ENCODE measurements at regions not wholly inside any gene's neighbourhood (a gene's known extent, or its start where the extent isn't known, plus 50 kb on each side); places are given as distances from the start of the nearest gene placed in this dataset.
"Not testable (repeated sequence)": the region's sequence is repeated elsewhere in the genome, so short reads cannot be mapped to it uniquely, and the experiment has no call there.

- no peak for ATAC-seq
Observed at GRCh38 chr2:175402571-175402970, 221.1 kb upstream of the ATP5MC3 start.

- ATAC-seq, result no peak
Observed at GRCh38 chr2:175401956-175402469, 220.5 kb upstream of the ATP5MC3 start.

DNA sequence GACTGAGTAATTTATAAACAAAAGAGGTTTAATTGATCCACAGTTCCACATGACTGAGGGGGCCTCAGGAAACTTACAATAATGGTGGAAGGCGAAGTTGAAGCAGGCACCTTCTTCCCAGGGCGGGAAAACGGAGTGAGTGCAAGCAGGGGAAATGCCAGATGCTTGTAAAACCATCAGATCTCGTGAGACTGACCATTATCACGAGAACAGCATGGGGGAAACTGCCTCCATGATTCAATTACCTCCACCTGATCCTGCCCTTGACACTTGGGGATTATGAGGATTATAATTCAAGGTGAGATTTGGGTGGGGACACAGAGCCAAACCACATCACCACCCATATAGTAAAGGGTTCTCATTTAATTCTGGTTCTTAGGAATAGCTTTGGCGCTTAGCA is 219.5 kb upstream of the ATP5MC3 start:
- ATAC-seq, result no peak

GRCh38 chr2:175399326-175399725 is 217.8 kb upstream of the ATP5MC3 start:
- no peak for ATAC-seq

DNA sequence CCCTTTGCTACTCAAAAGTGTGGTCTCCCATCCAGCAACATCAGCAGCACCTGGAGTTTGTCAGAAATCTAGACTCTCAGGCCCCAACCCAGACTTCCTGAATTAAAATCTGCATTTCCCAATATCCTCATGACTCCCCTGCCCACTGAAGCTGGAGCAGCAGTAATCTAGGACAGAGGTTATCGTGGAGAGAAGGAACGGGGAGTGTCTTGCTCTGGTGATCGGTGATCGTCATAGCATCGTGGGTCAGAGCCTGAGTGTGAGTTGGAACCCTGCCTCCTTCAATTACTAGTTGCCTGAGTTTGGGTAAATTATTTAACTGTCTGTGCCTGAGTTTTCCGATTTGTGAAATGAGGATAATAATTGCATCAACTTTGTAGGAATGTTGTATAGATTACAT is 217.3 kb upstream of the ATP5MC3 start:
- no peak for ATAC-seq

DNA sequence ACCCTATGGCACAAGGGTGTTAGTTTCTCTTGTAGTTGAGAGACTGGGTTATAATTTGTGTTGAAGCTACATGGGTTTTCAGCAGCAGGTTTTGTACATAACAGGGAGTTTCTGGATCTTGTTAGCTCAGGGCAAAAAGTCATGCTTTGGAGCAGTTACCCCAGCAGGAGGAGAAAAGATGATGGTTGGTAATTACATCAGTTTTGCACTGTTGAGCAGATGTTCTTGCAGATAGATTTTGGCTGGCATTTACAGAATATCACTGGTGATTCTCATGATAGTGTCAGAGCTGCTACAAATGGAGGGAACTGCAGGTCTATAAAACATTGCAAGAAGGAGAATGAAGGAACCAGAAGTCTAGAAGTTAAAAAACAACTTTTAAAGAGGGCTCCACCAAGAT is 215.2 kb upstream of the ATP5MC3 start:
- no peak for ATAC-seq

GRCh38 chr2:175393851-175394250 is 212.3 kb upstream of the ATP5MC3 start:
- ATAC-seq, result no peak

DNA sequence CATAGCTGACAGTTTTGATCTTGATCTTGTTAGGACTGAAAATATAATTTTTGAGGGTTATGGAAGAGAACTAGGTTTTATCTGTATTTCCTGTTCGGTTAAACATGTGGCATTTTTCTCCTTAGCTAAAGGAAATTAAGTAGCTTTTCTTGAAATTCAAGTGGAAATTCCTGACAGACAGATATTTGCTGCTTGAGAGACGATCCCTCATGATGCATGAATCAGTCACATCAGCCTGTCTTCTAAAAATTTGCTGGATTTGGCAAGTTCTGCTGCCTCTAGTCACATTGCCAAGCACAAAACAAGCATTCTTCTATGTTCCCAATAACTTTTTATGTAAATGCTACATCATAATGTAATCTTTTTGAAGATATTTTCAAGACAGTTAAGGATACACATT is 201.8 kb upstream of the ATP5MC3 start:
- no peak for ATAC-seq

DNA sequence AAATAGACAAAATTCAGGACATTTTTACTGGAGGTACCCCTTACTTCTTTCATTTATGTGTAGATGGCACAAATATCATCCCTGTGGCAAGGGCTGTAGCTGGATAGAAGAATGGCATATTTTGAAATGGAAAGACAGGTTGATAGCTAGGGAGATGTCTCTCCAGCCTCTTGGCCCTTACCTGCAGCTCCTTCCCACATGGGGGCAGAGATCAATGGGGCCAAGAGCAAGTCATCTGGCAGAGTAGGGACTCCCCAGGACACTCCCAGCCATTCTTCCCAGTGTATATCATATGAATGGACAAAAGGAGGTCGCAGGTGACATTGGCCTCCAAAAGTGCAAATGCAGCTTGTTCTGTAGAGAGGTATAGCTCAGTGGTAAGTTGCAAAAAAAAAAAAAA is 192.2 kb upstream of the ATP5MC3 start:
- no peak for ATAC-seq

- ATAC-seq, result no peak
Observed at GRCh38 chr2:175372704-175373701, 191.5 kb upstream of the ATP5MC3 start.

- ATAC-seq, result no peak
Observed at GRCh38 chr2:175371378-175371777, 189.9 kb upstream of the ATP5MC3 start.

GRCh38 chr2:175366815-175367214 is 185.3 kb upstream of the ATP5MC3 start:
- ATAC-seq, result peak; percentile 68

GRCh38 chr2:175363699-175364098 is 182.2 kb upstream of the ATP5MC3 start:
- no peak for ATAC-seq

DNA sequence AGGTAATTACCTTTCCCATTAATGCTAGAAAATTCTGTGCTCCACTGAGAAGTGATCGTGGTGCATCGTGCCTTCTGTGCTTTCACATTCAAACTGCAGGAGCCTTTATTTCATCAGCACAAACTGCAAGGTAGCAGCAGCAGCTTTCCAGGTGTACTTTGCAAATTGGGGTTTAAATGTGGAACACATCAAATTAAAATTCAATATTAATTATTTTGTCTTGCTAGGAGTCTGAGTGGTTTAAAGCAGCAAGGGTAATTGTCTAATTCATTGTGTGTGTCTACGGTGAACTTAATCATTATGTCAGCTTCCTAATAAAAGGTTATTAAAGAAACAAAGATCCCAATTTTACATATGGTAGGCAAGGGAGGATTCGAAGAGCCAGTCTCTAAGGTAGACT is 180.8 kb upstream of the ATP5MC3 start:
- no peak for ATAC-seq

DNA sequence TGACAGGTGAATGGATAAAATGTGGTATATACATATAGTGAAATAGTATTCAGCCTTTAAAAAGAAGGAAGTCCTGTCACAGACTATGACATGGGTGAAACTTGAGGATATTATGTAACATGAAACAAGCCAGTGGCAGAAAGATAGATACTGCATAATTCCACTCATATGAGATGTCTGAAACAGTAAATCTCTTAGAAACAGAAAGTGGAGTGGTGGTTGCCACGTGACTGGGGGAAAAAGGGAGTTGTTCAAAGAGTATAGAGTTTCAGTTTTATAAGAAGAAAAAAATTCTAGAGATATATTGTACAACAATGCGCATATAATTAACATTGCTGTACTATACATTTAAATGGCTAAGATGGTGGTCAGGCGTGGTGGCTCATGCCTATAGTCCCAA is 178.2 kb upstream of the ATP5MC3 start:
- ATAC-seq, result no peak

- ATAC-seq, result no peak
Observed at GRCh38 chr2:175356901-175357300, 175.4 kb upstream of the ATP5MC3 start.

- no peak for ATAC-seq
Observed at GRCh38 chr2:175355246-175355645, 173.7 kb upstream of the ATP5MC3 start.

GRCh38 chr2:175353275-175353674 is 171.8 kb upstream of the ATP5MC3 start:
- no peak for ATAC-seq

DNA sequence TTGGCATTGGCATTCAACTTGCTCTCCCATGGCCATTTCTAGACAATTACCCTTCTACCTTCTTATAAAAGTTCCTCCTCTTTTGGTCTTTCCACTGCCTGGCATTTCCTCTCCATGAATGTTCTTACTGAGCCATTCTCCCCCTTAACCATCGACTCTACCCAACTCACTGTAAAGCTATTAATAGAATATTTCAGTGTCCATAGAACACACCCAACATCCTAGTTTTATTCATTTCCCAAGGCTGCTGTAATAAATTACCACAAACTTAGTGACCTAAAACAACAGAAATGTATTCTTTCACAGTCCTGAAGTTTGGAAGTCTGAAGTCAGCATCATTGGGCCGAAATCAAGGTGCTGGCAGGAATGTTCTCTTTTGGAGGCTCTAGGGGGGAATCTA is 170.0 kb upstream of the ATP5MC3 start:
- ATAC-seq, result no peak

DNA sequence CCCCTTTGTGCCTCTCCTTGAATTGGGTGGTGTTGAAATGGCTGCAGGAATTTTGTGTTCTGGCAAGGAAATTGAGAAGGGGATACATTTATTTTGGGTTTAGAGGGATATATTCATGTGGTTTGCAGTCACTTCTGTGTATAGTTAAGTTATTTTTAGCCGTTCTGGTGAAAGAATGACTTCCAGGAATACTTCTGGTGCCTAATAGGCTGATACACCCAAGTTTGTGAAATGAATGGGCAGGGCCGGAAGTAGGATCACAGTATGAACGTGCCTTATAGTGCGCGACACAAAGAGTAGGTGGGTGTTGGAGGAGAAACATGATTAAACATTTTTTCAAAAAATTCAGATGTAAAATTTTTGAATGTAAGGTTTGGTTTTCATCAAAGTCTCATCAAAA is 168.6 kb upstream of the ATP5MC3 start:
- no peak for ATAC-seq

DNA sequence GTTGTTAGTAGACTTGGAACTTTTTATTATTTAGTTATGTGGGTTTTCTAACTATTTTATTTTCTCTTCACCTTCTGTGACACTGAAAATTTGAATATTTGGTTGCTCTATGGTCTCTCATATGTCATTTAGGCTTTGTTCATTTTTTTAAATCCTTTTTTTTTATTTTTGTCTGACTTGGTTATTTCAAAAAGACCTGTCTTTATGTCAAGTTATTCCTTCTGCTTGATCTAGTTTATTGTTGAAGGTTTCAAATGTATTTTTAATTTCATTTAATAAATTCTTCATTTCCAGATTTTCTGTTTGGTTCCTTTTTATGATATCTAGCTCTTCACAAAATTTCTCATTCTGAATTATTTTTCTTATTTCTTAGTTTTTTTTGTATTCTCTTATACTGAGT is 160.6 kb upstream of the ATP5MC3 start:
- ATAC-seq, result no peak

DNA sequence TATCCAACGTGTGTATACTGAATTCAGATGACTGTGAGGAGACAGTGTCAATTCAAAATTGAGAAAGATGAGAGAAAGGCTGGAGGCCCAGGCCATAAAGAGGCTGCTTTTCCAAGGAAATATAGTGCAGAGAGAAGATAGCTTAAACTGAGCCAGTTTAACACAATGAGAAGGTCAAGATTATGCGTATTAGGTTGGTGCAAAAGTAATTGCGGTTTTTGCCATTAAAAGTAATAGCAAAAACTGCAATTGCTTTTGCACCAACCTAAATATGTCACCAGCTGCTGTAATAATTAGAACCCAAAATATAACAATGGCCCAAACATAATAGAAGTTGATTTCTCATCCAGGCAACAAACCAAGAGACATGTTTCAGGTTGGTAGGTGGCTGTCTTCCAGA is 148.7 kb upstream of the ATP5MC3 start:
- ATAC-seq, result no peak

DNA sequence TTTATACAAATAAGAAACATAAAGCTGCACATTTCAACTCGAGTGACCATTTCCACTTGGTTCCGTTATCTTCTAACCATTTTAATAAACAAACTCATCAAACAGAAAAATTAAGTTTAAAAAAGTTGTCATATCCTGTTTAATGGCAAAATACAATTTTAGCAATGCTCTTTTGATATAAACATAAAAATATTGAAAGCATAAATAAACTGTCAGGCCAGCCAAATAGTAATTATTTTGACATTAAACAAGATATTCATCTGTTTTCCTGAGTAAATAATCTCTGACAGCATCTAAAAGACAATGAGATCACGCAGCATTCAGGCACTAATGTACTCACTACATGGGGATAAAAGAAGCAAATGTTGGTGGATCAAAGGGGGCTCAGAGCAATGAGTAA is 145.3 kb upstream of the ATP5MC3 start:
- no peak for ATAC-seq

GRCh38 chr2:175326164-175326563 is 144.7 kb upstream of the ATP5MC3 start:
- not testable (repeated sequence) for ATAC-seq
